ENCODE measurements at regions not wholly inside any gene's neighbourhood (a gene's known extent, or its start where the extent isn't known, plus 50 kb on each side); places are given as distances from the start of the nearest gene placed in this dataset.

GRCh38 chr7:21370283-21370982, 57.5 kb upstream of the SP4 start:
- no peak for DNase-seq

- no peak for DNase-seq
These were observed 56.5 kb upstream of the SP4 start for GRCh38 chr7:21371360-21371759.

- DNase-seq = no peak
These were observed 54.9 kb upstream of the SP4 start for GRCh38 chr7:21373031-21373430.

- DNase-seq = no peak
These were observed 53.7 kb upstream of the SP4 start for GRCh38 chr7:21374134-21374533.

GRCh38 chr7:21377545-21377944, 50.3 kb upstream of the SP4 start:
- DNase-seq = no peak

Data from fibroblast of skin of abdomen (primary cell).